ENCODE measurements at regions not wholly inside any gene's neighbourhood (a gene's known extent, or its start where the extent isn't known, plus 50 kb on each side); places are given as distances from the start of the nearest gene placed in this dataset.
"Not testable (repeated sequence)": the region's sequence is repeated elsewhere in the genome, so short reads cannot be mapped to it uniquely, and the experiment has no call there.

GRCh38 chr7:115793958-115794702 is 236.4 kb downstream of the TFEC start:
- Mint-ChIP-seq H3K4me3 (no peak overlapping the region), H3K27me3 (ENCODE audit: insufficient read depth, low read depth) (no peaks in the 10 kb centered on the region), H3K4me1 (peaks cover 2% of the 10 kb centered on the region), H3K36me3 (no peaks in the 10 kb centered on the region), H3K27ac (no peak overlapping the region), H3K9me3 (peaks cover 1% of the 10 kb centered on the region)
- no peak overlapping the region for H3K9ac ChIP-seq
- H2AFZ ChIP-seq (replicated peaks): no peak overlapping the region
- TF ChIP-seq CTCF (IDR thresholded peaks at IDR 0.05) (no peak), EZH2phosphoT487 (IDR thresholded peaks at IDR 0.05) (no peak), EZH2 (IDR thresholded peaks at IDR 0.05) (no peak)
- H3K4me1 ChIP-seq: no peaks in the 10 kb centered on the region
- H3K4me2 ChIP-seq: no peak overlapping the region
- H3K27me3 ChIP-seq: no peaks in the 10 kb centered on the region
- H3K9me3 ChIP-seq (ENCODE audit: low read depth): no peaks in the 10 kb centered on the region
- no peaks in the 10 kb centered on the region for H3K79me2 ChIP-seq (ENCODE audit: low read depth)
- H3K27ac ChIP-seq: no peak overlapping the region
- DNase-seq (ENCODE audit: low spot score): no peak
- no peak overlapping the region for H3K4me3 ChIP-seq
- no peaks in the 10 kb centered on the region for H4K20me1 ChIP-seq (ENCODE audit: low read depth)
- H3K36me3 ChIP-seq: no peaks in the 10 kb centered on the region
- H3F3A ChIP-seq (ENCODE audit: low read depth): no peaks in the 10 kb centered on the region

GRCh38 chr7:115789901-115790300 is 240.7 kb downstream of the TFEC start:
- DNase-seq (ENCODE audit: low spot score): no peak
- Histone ChIP-seq H4K20me1 (ENCODE audit: low read depth) (no peaks in the 10 kb centered on the region), H3K9ac (no peak overlapping the region), H3K36me3 (no peaks in the 10 kb centered on the region), H3K4me3 (no peak overlapping the region), H3K79me2 (ENCODE audit: low read depth) (no peaks in the 10 kb centered on the region), H3K4me1 (no peaks in the 10 kb centered on the region), H3K27ac (no peak overlapping the region), H3K27me3 (no peaks in the 10 kb centered on the region), H2AFZ (replicated peaks) (no peak overlapping the region), H3K9me3 (ENCODE audit: low read depth) (no peaks in the 10 kb centered on the region), H3F3A (ENCODE audit: low read depth) (no peaks in the 10 kb centered on the region), H3K4me2 (no peak overlapping the region)
- Mint-ChIP-seq H3K27ac (no peak overlapping the region), H3K27me3 (ENCODE audit: insufficient read depth, low read depth) (peaks cover 3% of the 10 kb centered on the region), H3K9me3 (peaks cover 2% of the 10 kb centered on the region), H3K4me3 (no peak overlapping the region), H3K36me3 (no peaks in the 10 kb centered on the region), H3K4me1 (no peaks in the 10 kb centered on the region)
- no peak for TF ChIP-seq EZH2phosphoT487 (IDR thresholded peaks at IDR 0.05)
- TF ChIP-seq EZH2 (IDR thresholded peaks at IDR 0.05): no peak
- TF ChIP-seq CTCF (IDR thresholded peaks at IDR 0.05): no peak

- H3K4me3 Mint-ChIP-seq, H3K4me1 Mint-ChIP-seq, H3K9me3 Mint-ChIP-seq: not testable (repeated sequence)
Observed at GRCh38 chr7:115789473-115789872, 241.1 kb downstream of the TFEC start.

GRCh38 chr7:115782696-115783490 is 247.7 kb downstream of the TFEC start:
- H3K36me3 Mint-ChIP-seq: no peaks in the 10 kb centered on the region
- no peaks in the 10 kb centered on the region for H3K36me3 ChIP-seq
- no peaks in the 10 kb centered on the region for H3K9me3 Mint-ChIP-seq
- DNase-seq (ENCODE audit: low spot score): no peak
- peaks cover 13% of the 10 kb centered on the region for H3K4me1 Mint-ChIP-seq
- TF ChIP-seq EZH2 (IDR thresholded peaks at IDR 0.05) (no peak), EZH2phosphoT487 (IDR thresholded peaks at IDR 0.05) (no peak), CTCF (IDR thresholded peaks at IDR 0.05) (no peak)
- peaks cover 3% of the 10 kb centered on the region for H3K27me3 Mint-ChIP-seq (ENCODE audit: insufficient read depth, low read depth)
- H3K9me3 ChIP-seq (ENCODE audit: low read depth): no peaks in the 10 kb centered on the region
- H3K79me2 ChIP-seq (ENCODE audit: low read depth): no peaks in the 10 kb centered on the region
- no peaks in the 10 kb centered on the region for H3K4me1 ChIP-seq
- no peaks in the 10 kb centered on the region for H4K20me1 ChIP-seq (ENCODE audit: low read depth)
- H2AFZ ChIP-seq (replicated peaks): no peak overlapping the region
- no peak overlapping the region for H3K4me3 ChIP-seq
- H3K9ac ChIP-seq: no peak overlapping the region
- no peak overlapping the region for H3K4me2 ChIP-seq
- H3K27ac ChIP-seq: no peak overlapping the region
- no peaks in the 10 kb centered on the region for H3F3A ChIP-seq (ENCODE audit: low read depth)
- peak overlapping the region; percentile 72 for H3K27ac Mint-ChIP-seq
- no peak overlapping the region for H3K4me3 Mint-ChIP-seq
- H3K27me3 ChIP-seq: no peaks in the 10 kb centered on the region

More at GRCh38 chr7:115789473-115789872, 241.1 kb downstream of the TFEC start:
- not testable (repeated sequence) for H3K79me2 ChIP-seq (ENCODE audit: low read depth); H3K4me1 ChIP-seq; H4K20me1 ChIP-seq (ENCODE audit: low read depth); H3K27me3 ChIP-seq; H3F3A ChIP-seq (ENCODE audit: low read depth); H3K27ac Mint-ChIP-seq; H3K27ac ChIP-seq; DNase-seq (ENCODE audit: low spot score); H3K4me3 ChIP-seq; H3K9me3 ChIP-seq (ENCODE audit: low read depth); H3K4me2 ChIP-seq; H3K36me3 ChIP-seq; H3K27me3 Mint-ChIP-seq (ENCODE audit: insufficient read depth, low read depth); H3K9ac ChIP-seq; H3K36me3 Mint-ChIP-seq; H2AFZ ChIP-seq (replicated peaks)
